Caco-2 (cell line): ENCODE measurements at regions not wholly inside any gene's neighbourhood (a gene's known extent, or its start where the extent isn't known, plus 50 kb on each side); places are given as distances from the start of the nearest gene placed in this dataset.

Source experiments
- BruUV-seq: library from RNA; stranded (reverse); fragments of 400-500 nt; replicated peaks from 2 replicates; lab custom pipeline; 2021; lab: Mats Ljungman, UMichigan
- CTCF ChIA-PET: fragments of 300-600 bp; sonication (Branson Sonifier 250); formaldehyde crosslinking; loops from one replicate; lab custom pipeline; 2022; ENCODE audit warnings: antibody characterized with exemption; lab: Charles Lee
- POLR2A ChIA-PET: fragments of 300-600 bp; sonication (Branson Sonifier 250); formaldehyde crosslinking; loops from one replicate; lab custom pipeline; 2022; ENCODE audit warnings: antibody characterized with exemption; lab: Charles Lee
- DNase-seq, 2 experiments: peaks; one replicate each; pipeline versions ENCODE4 v3.0.0 to v3.0.0-alpha.2; 2020 to 2022
- H3K27me3 ChIP-seq: replicated peaks from 2 replicates; pipeline ENCODE4 v1.6.0; 2011; ENCODE audit warnings: low read length; ENCODE audit not compliant: control insufficient read depth, insufficient read depth
- H3K36me3 ChIP-seq: 2 replicates; pipeline ENCODE4 v1.5.1; 2011; ENCODE audit warnings: low read length; ENCODE audit not compliant: control insufficient read depth, insufficient read depth
- H3K4me1 ChIP-seq: fragments of 250-450 bp; sonication (Bioruptor Pico); 2 replicates; pipeline ENCODE4 v1.5.1; 2020; ENCODE audit warnings: mild to moderate bottlenecking
- H3K4me3 ChIP-seq: 2 replicates; pipeline ENCODE4 v1.5.1; 2011; ENCODE audit warnings: low read depth, mild to moderate bottlenecking, control low read depth, low read length
- H3K9me3 ChIP-seq: fragments of 250-450 bp; sonication (Bioruptor Pico); 2 replicates; pipeline ENCODE4 v1.5.1; 2020; ENCODE audit warnings: mild to moderate bottlenecking, moderate library complexity
- H3K27ac Mint-ChIP-seq: one replicate; pipeline ENCODE4 v1.8.0; 2022; ENCODE audit warnings: mixed read lengths; ENCODE audit not compliant: unreplicated experiment
- H3K27me3 Mint-ChIP-seq: one replicate; pipeline ENCODE4 v1.8.0; 2022; ENCODE audit warnings: mixed read lengths; ENCODE audit not compliant: insufficient read depth, unreplicated experiment
- H3K36me3 Mint-ChIP-seq: one replicate; pipeline ENCODE4 v1.8.0; 2022; ENCODE audit warnings: mild to moderate bottlenecking, mixed read lengths; ENCODE audit not compliant: insufficient read depth, unreplicated experiment
- H3K4me1 Mint-ChIP-seq: one replicate; pipeline ENCODE4 v1.8.0; 2022; ENCODE audit warnings: low read depth, mixed read lengths; ENCODE audit not compliant: unreplicated experiment
- H3K4me3 Mint-ChIP-seq: one replicate; pipeline ENCODE4 v1.8.0; 2022; ENCODE audit warnings: mild to moderate bottlenecking, moderate library complexity, mixed read lengths; ENCODE audit not compliant: unreplicated experiment
- H3K9me3 Mint-ChIP-seq: one replicate; pipeline ENCODE4 v1.8.0; 2022; ENCODE audit warnings: mixed read lengths; ENCODE audit not compliant: unreplicated experiment
- intact Hi-C: fragments of 100-400 bp; cut with micrococcal nuclease; formaldehyde crosslinking; loops from one replicate; pipeline ENCODE4 v1.10.0; 2022; ENCODE audit not compliant: unreplicated experiment
- TF ChIP-seq, protein P1 (sequence below), 2 experiments: fragments of 200-600 bp in 1 of 2; IDR thresholded peaks; 1 replicate in 1 of 2; 2 replicates in 1 of 2; pipeline versions ENCODE4 v1.5.1 to v1.8.0; 2011 to 2022; ENCODE audit warnings: antibody characterized with exemption in 1 of 2, control low read depth in 1 of 2, inconsistent platforms in 1 of 2, low read depth in 1 of 2, low read length in 1 of 2, mild to moderate bottlenecking in 1 of 2, moderate library complexity in 1 of 2; ENCODE audit not compliant: insufficient read depth in 1 of 2, severe bottlenecking in 1 of 2, unreplicated experiment in 1 of 2

DNA sequence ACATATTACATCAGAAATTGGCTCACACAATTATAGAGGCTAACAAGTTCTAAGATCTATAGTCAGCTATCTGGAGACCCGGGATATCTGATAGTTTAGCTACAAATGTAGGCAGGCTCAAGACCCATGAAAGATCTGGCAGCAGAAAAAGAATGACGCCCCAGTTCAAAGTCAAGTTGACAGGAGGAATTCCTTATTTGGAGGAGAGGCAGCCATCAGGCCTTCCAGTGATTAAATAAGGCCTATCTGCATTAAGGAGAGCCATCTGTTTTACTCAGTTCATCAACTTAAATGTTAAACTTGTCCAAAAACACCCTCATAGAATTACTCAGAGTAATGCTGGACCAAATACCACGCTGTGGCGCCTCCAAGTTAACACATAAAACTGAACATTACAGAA is 1402.6 kb downstream of the FAM181B start:
- Histone ChIP-seq H3K9me3 (no peaks in the 10 kb centered on the region), H3K4me3 (no peak overlapping the region), H3K27me3 (no peaks in the 10 kb centered on the region), H3K4me1 (no peaks in the 10 kb centered on the region), H3K36me3 (no peaks in the 10 kb centered on the region)
- POLR2A ChIA-PET = no interaction called here
- peaks cover 2% of the 10 kb centered on the region for H3K27me3 Mint-ChIP-seq
- no peak overlapping the region for H3K4me3 Mint-ChIP-seq
- no peak for DNase-seq
- TF ChIP-seq, protein P1, sequence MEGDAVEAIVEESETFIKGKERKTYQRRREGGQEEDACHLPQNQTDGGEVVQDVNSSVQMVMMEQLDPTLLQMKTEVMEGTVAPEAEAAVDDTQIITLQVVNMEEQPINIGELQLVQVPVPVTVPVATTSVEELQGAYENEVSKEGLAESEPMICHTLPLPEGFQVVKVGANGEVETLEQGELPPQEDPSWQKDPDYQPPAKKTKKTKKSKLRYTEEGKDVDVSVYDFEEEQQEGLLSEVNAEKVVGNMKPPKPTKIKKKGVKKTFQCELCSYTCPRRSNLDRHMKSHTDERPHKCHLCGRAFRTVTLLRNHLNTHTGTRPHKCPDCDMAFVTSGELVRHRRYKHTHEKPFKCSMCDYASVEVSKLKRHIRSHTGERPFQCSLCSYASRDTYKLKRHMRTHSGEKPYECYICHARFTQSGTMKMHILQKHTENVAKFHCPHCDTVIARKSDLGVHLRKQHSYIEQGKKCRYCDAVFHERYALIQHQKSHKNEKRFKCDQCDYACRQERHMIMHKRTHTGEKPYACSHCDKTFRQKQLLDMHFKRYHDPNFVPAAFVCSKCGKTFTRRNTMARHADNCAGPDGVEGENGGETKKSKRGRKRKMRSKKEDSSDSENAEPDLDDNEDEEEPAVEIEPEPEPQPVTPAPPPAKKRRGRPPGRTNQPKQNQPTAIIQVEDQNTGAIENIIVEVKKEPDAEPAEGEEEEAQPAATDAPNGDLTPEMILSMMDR (IDR thresholded peaks at IDR 0.05; ENCODE audit: insufficient read depth in 1 of 2, low read depth in 1 of 2, low read length in 1 of 2, severe bottlenecking in 1 of 2, unreplicated experiment in 1 of 2) = no peak
- H3K36me3 Mint-ChIP-seq = no peaks in the 10 kb centered on the region
- intact Hi-C loops = no loop called here
- no peaks in the 10 kb centered on the region for H3K9me3 Mint-ChIP-seq
- no TSS peak for BruUV-seq
- H3K4me1 Mint-ChIP-seq = no peaks in the 10 kb centered on the region
- CTCF ChIA-PET = interaction anchor here (0.7 kb wide), 1 partner anchor 565 kb away, joined by 4 read pairs; no protein-coding TSS in a partner anchor
- no peak overlapping the region for H3K27ac Mint-ChIP-seq

DNA sequence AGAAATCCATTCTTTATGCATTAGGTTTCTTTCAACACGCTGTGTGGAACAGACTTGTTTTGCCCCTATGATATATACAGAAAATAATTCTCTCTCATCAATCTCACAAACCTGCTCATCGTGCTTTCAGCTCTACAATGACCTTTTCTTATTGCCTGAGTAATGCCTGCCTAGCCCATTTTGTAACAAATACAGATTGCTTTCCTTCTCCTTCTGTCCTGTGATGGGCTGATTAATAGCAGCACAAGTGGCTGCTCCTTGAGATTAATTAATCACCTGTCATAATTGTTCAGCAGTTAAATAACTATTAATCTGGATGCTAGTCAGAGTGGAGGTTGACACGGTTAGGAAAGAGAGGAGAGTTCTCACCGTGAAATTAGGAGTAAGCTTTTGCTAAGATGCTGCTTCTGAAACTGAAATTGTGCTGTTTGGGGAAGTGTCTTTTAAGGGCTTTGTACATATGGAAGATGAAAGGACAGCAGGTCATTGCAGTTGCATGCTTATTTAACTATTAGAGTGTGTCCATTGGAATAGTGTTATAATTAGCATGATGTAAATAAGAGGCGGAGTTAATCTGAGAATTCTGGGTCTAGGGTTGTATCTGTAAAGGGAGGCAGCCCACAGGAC is 1430.5 kb downstream of the FAM181B start:
- CTCF ChIA-PET = no interaction called here

DNA sequence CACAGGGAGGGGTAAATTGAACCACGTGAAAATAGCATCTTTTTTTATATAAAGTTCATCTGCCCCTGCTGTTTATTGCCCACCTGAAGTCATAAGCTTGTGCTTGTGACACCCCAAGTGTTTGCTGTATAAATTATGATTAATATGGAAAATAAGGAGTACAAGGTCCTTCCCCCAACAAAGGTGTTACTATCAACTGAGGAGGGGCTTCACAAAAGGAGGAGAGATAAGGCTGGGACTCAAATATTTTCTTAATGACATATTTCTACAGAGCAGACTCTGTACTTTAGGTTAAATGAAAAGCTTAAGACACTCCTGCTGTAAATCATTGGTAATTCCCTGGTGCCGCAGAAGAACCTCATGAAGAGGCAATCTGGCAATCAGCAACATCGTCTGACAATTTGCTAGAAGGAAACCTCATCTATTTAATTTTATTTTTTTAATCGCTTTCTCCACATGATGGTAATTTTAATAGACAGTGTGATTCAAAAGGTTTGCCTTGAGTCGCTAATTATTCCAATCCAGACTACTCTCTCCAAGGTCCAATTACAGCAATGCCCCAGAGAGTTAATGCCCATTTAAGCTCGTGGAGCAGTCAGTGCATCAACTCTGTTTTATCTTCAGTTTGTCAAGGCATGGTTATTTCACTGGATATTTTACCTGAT is 1432.4 kb downstream of the FAM181B start:
- H3K27me3 ChIP-seq = no peaks in the 10 kb centered on the region
- intact Hi-C loops = no loop called here
- Mint-ChIP-seq H3K9me3 (no peaks in the 10 kb centered on the region), H3K27ac (no peak overlapping the region), H3K4me3 (no peak overlapping the region), H3K27me3 (no peaks in the 10 kb centered on the region), H3K36me3 (no peaks in the 10 kb centered on the region), H3K4me1 (peaks cover 11% of the 10 kb centered on the region)
- no peaks in the 10 kb centered on the region for H3K9me3 ChIP-seq
- no peak overlapping the region for H3K4me3 ChIP-seq
- POLR2A ChIA-PET = no interaction called here
- H3K4me1 ChIP-seq = peaks cover 19% of the 10 kb centered on the region
- H3K36me3 ChIP-seq = no peaks in the 10 kb centered on the region
- CTCF ChIA-PET = interaction anchor here (1.1 kb wide), 1 partner anchor 1475 kb away, joined by 4 read pairs; no protein-coding TSS in a partner anchor
- BruUV-seq = no TSS peak
- DNase-seq = peak in 1 of 2 experiments; percentile 22
- TF ChIP-seq, protein P1 (IDR thresholded peaks at IDR 0.05; ENCODE audit: insufficient read depth in 1 of 2, low read depth in 1 of 2, low read length in 1 of 2, severe bottlenecking in 1 of 2, unreplicated experiment in 1 of 2) = no peak

More for the DNA sequence above, 1430.5 kb downstream of the FAM181B start:
- Mint-ChIP-seq H3K27ac (no peak overlapping the region), H3K27me3 (no peaks in the 10 kb centered on the region), H3K4me1 (peaks cover 11% of the 10 kb centered on the region), H3K4me3 (no peak overlapping the region), H3K36me3 (no peaks in the 10 kb centered on the region), H3K9me3 (no peaks in the 10 kb centered on the region)
- Histone ChIP-seq H3K4me1 (peaks cover 19% of the 10 kb centered on the region), H3K9me3 (no peaks in the 10 kb centered on the region), H3K27me3 (no peaks in the 10 kb centered on the region), H3K36me3 (no peaks in the 10 kb centered on the region), H3K4me3 (no peak overlapping the region)
- POLR2A ChIA-PET = no interaction called here
- TF ChIP-seq, protein P1 (IDR thresholded peaks at IDR 0.05; ENCODE audit: insufficient read depth in 1 of 2, low read depth in 1 of 2, low read length in 1 of 2, severe bottlenecking in 1 of 2, unreplicated experiment in 1 of 2) = no peak
- intact Hi-C loops = no loop called here
- no peak for DNase-seq
- no TSS peak for BruUV-seq
